Neural progenitor cell (in vitro differentiated cells): ENCODE measurements at regions not wholly inside any gene's neighbourhood (a gene's known extent, or its start where the extent isn't known, plus 50 kb on each side); places are given as distances from the start of the nearest gene placed in this dataset.

Experiments
- EZH2 ChIP-seq: fragments of 200-600 bp; sonication (generic); IDR thresholded peaks from 2 replicates; pipeline ENCODE4 v1.6.1; 2017; ENCODE audit warnings: antibody characterized with exemption, mild to moderate bottlenecking, moderate library complexity
- EZH2phosphoT487 ChIP-seq: fragments of 200-600 bp; sonication (generic); IDR thresholded peaks from 2 replicates; pipeline ENCODE4 v1.6.1; 2017; ENCODE audit warnings: antibody characterized with exemption
- TF ChIP-seq, protein P1 (sequence below): fragments of 200-600 bp; sonication (generic); IDR thresholded peaks from 2 replicates; pipeline ENCODE4 v1.5.1; 2017; ENCODE audit warnings: antibody characterized with exemption, mild to moderate bottlenecking

- TF ChIP-seq, protein P1, sequence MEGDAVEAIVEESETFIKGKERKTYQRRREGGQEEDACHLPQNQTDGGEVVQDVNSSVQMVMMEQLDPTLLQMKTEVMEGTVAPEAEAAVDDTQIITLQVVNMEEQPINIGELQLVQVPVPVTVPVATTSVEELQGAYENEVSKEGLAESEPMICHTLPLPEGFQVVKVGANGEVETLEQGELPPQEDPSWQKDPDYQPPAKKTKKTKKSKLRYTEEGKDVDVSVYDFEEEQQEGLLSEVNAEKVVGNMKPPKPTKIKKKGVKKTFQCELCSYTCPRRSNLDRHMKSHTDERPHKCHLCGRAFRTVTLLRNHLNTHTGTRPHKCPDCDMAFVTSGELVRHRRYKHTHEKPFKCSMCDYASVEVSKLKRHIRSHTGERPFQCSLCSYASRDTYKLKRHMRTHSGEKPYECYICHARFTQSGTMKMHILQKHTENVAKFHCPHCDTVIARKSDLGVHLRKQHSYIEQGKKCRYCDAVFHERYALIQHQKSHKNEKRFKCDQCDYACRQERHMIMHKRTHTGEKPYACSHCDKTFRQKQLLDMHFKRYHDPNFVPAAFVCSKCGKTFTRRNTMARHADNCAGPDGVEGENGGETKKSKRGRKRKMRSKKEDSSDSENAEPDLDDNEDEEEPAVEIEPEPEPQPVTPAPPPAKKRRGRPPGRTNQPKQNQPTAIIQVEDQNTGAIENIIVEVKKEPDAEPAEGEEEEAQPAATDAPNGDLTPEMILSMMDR, result no peak
- no peak for TF ChIP-seq EZH2phosphoT487
- TF ChIP-seq EZH2, result no peak
Measured at GRCh38 chr14:39847194-39847593, 415.0 kb upstream of the FBXO33 start.
